ENCODE measurements at regions not wholly inside any gene's neighbourhood (a gene's known extent, or its start where the extent isn't known, plus 50 kb on each side); places are given as distances from the start of the nearest gene placed in this dataset.

- no peak for DNase-seq
Observed at GRCh38 chr2:111219285-111219684, 98.6 kb downstream of the BCL2L11 start.

DNA sequence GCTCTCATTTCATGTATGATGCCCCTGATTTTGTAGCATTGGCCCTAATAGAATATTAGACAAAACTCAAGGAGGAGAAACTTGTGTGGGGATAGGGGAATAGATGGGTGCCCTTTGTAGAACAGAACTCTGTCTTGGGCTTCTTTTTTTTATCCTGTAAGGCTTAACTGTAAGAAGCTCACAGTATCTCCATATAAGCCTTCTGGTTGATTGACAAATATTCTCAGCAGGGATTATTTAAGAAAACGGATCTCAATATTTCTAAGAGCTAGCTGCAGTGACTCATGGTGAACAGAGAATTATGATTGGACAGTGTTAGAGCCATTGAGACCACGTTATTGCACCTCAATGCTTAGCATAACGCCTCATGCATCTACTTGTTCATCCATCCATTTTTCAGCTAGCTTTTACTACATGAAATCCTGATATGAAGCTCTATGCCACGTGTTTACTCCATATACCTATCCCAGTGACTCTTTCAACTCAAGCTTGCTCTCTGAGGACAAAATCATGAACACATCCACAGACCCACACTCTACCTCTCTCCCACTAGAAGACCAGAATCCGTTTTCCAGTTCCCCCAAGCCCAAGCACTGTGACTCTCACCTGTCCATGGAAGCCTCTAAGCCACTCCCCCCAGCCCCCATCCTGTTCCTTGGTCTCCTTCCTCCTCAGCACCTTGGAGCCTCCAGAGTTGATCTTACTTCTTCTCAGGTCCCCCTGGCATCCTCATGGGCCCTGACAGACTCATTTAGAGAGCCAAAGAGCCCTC, 99.2 kb downstream of the BCL2L11 start:
- no peak for DNase-seq

DNA sequence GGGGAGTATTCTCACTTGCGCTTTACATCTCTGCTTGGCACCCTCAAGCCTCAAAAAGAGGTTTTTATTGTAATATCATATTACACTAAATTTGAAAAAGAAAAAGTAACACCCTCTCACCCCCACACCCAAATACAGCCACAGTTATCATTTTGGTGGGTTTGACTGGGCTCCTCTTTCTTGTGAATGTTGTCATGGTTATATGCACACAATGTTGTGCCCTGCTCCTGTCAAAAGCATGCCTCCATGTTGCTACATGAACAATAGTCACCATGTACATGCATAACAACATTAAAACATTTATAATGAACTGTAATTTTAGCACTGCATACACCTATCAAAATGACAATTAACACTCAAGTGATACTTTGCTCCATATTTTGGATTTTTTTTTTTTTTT, 100.2 kb downstream of the BCL2L11 start:
- DNase-seq, result no peak

DNA sequence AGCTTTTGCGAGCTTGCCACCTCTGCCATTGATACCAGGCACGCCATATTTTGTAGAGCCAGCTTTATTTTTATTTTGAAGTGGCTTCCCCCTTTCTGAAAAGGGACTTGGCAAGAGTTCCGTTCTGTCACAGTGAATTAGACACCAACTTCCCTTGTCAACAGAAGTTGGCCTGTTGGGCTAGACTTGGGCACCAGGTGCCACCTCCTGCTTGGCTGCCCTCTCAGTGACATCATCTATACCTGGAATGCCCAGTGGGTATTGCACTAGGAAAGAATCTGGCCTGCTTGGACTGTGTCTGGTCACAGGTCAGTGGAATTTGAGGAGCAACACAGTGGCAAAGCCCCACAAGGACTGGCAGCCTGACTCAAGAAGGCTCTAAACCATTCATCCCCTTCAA, 101.0 kb downstream of the BCL2L11 start:
- DNase-seq, result no peak

GRCh38 chr2:111222204-111222866, 101.6 kb downstream of the BCL2L11 start:
- no peak for DNase-seq

DNA sequence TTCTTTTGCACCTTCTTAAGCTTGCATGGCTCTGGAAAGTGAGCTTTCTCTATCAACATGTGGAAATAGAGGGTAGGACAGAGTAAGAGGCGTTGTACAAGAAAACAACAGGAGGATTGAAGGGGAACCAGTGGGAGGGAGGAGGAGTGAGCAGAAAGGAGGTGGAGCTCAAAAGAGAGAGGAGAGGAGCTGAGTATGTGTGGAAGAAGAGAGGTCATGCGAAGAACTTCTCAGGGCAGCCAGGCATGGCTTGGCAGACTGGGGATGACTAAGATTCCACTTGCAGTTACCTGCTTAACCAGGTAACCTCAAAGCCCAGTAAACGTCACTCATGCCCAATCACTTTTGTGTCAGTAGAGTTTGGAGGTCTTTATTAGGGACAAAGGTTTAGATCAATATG, 105.1 kb downstream of the BCL2L11 start:
- no peak for DNase-seq

DNA sequence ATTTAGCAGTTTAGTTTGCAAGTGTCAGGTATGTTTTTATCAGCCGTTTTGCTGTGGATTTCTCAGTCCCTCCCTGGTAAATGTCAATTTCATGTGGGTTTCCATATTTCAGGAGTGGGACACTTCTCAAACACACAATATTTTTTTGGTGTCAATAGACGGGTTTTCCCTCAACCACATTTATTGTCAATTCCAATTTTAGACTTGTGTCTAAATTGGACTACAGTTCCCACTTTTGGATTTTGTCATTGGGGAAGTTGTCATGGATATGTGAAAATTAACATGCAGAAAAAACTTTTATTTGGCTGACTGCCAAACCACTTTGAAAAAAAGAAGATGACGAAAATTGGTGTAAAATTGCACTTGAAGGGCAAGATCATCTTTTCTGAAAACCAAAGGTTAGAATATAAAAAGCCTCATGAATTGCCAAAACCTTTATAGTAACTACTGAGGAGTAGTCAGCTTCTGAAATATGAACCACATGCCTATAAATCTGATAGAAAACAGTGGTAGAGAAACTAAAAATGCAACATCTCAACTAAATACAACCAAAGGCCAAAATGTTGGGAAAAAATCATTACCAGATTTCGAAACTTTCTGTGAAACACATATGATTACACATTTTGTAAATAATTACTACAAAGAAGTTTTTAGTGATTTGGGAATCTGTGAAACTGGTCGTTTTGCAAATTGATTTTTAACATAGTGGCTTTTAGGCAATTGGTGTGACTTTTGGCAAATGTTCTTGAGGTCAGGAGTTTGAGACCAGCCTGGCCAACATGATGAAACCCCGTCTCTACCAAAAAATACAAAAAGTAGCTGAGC, 106.4 kb downstream of the BCL2L11 start:
- no peak for DNase-seq

DNA sequence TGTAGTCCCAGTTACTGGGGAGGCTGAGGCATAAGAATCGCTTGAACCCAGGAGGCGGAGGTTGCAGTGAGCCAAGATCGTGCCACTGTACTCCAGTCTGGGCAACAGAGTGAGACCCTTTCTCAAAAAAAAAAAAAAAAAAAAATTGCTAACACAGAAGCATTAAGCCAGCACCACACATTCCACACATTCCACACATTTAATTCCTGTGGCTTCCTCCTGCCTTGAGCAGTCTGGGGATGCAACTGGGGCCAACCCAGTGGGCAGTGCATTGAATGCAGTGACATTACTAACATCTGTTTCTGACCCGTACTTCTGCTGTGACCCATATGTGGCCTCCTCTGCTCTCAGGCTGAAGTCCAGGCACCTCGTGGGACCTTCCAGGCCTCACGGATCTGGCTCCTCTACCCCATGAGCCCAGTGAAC, 107.0 kb downstream of the BCL2L11 start:
- no peak for DNase-seq

DNA sequence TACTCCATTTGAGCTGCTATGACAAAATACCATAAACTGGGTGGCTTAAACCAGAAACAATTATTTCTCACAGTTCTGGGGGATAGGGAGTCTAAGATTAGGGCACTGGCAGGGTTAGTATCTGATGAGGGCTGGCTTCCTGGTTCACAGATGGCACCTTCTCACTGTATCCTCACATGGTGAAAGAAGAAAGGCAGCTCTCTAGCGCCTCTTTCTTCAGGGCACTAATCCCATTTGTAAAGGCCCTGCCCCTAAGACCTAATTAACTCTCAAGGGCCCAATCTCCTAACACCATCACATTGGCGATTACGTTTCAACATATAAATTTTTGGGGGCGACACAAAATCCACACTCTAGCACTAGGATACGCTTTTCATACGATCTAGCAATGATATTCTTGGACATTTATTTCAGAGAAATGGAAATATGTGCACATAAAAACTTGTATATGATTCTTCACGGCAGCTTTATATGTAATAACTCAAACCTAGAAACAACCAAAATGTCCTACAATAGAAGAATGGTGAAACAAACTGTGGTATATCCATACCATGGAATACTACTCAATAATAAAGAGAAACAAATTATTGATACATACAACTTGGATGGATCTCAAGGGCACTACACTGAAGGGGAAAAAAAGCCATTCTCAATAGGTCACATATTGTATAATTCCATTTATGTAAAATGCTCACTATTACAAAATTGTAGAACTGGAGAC, 111.0 kb downstream of the BCL2L11 start:
- DNase-seq, result no peak

GRCh38 chr2:111235192-111236015, 114.7 kb downstream of the BCL2L11 start:
- no peak for DNase-seq

DNA sequence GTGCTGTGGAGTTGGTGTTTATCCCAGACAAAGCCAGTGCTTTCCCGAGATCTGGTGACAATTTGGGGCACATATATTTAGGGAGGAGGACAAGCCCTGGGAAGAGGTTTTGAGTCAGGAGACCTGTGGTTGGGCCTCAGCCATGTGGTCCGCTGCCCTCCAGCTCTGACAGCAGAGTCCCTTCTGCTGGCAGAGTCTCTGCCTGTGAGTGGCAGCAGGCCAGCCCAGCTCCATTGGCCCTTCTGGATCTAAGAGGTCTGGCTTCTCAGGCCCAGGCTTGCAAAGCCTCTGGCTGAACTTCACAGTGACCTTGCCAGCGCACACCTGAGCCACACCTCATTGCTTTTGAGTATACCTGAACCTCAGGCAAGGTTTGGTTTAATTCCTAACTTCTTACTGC, 115.3 kb downstream of the BCL2L11 start:
- peak in 1 of 51 donors; percentile 3 for DNase-seq

DNA sequence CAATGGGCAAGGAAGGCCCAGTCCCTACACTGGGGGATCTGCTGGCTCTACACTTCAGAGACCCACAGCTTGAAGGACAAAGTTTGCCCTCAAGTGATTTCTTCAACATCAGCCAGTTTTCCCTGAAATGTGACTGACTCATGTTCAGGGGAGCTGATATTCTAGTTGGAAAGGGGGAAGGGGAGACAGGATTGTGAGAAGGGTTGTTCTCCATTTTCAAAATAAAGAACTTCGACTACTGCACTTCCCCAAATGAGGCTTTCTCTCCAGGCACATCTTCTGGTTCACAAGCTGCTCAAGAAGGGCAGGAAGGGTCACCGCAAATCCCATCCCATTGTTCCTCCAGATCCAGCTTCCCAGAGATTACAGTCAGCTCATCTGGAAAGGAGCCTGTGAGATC, 117.6 kb downstream of the BCL2L11 start:
- no peak for DNase-seq

GRCh38 chr2:111239107-111239506, 118.4 kb downstream of the BCL2L11 start:
- no peak for DNase-seq

GRCh38 chr2:111239581-111240249, 119.0 kb downstream of the BCL2L11 start:
- no peak for DNase-seq

DNA sequence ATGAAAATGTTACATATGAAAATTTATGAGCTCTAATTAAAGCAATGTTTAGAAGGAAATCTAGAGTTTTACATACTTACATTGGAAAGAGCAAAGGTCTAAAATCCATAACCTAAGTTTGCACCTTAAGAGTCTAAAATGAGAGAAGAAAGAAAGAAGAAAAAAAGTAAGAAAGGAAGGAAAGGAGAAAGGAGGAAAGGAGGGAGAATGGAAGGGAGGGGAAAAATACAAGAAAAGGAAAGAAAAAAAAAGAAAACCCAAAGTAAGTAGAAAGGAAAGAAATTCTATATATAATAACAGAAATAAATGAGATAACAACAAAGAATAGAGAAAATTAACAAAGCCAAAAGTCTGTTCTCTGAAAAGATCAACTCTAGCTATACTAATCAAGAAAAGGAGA, 122.6 kb downstream of the BCL2L11 start:
- DNase-seq, result no peak

DNA sequence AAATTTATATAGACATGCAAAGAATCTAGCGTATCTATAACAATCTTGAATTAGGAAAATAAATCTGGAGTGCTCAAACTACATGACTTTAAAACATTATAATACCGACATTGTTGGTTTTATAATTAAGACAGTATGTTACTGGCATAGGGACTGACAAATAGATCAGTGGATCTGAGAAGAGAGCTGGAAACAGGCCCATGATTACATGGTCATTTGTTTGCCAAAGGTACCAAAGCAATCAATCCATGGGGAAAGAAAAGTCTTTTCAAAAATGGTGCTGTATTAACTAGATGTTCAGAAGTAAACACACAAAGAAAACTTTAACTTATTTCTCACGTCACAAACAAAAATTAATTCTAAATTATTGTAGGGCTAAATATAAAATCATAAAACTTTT, 124.2 kb downstream of the BCL2L11 start:
- DNase-seq, result no peak

GRCh38 chr2:111246620-111247061, 125.9 kb downstream of the BCL2L11 start:
- DNase-seq, result no peak

DNA sequence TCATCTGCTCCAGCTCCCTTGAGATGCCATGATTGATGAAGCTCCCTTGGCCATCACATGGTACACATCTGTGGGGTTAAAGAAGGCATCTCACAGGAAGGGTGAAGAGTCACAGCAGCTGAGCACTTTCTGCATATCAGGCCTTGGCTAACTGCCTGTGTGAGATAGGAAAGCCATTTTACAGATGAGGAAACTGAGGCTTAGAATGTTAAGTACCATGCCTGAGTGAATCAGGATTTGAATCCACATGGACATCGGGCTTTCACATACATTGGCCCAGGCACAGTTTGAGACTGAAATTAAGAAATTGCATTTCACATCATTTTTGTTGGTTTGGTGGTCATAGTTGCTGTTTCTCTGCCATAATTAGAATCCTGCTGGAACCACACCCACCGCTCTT, 126.8 kb downstream of the BCL2L11 start:
- DNase-seq, result no peak

DNA sequence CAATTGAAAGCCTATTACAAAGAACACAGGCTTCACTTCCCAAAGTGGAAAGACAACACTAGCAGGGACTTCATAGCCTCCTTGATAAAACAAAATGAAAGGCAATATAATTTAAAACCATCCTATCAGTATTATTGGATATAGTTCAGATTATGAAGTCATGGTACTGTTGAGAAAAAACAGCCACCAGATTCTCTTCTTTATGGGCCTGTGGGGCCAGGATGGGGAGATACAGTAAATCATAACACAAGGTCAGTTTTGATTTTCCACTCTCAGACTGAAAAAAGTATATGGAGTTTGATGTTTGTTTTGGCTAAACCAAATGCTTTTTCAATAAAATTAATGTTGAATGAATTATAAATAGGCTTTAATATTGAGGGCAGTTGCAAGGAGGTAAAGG, 129.1 kb downstream of the BCL2L11 start:
- DNase-seq, result no peak

GRCh38 chr2:111250448-111251030, 129.8 kb downstream of the BCL2L11 start:
- DNase-seq, result no peak
